HCT116 (cell line): ENCODE measurements at regions not wholly inside any gene's neighbourhood (a gene's known extent, or its start where the extent isn't known, plus 50 kb on each side); places are given as distances from the start of the nearest gene placed in this dataset.

Experiments
- CTCF ChIP-seq, 3 experiments: fragments of 200-600 bp in 1 of 3; sonication (generic) in 1 of 3; IDR thresholded peaks in 2 of 3; conservative IDR thresholded peaks in 1 of 3; 2 replicates each; pipeline ENCODE4 v1.5.1; 2012 to 2017; ENCODE audit warnings: low read depth in 2 of 3, low read length in 2 of 3, antibody characterized with exemption in 1 of 3, borderline replicate concordance in 1 of 3, control low read depth in 1 of 3, mild to moderate bottlenecking in 1 of 3, mixed read lengths in 1 of 3, mixed run types in 1 of 3, moderate library complexity in 1 of 3; ENCODE audit not compliant: insufficient read depth in 1 of 3
- EZH2 ChIP-seq: fragments of 200-600 bp; sonication (generic); IDR thresholded peaks from 2 replicates; pipeline ENCODE4 v1.6.1; 2017; ENCODE audit warnings: antibody characterized with exemption, mixed run types
- EZH2phosphoT487 ChIP-seq: fragments of 200-600 bp; IDR thresholded peaks from 2 replicates; pipeline ENCODE4 v1.6.1; 2018; ENCODE audit warnings: antibody characterized with exemption, borderline replicate concordance
- POLR2A ChIP-seq: IDR thresholded peaks from 2 replicates; pipeline ENCODE4 v1.7.0; 2011; ENCODE audit warnings: borderline replicate concordance; ENCODE audit not compliant: insufficient read depth, insufficient read length; ENCODE audit errors: extremely low read depth
- REST ChIP-seq: IDR thresholded peaks from 2 replicates; pipeline ENCODE4 v1.6.1; 2012; ENCODE audit warnings: low read depth

- no peak for TF ChIP-seq CTCF (IDR thresholded peaks at IDR 0.05 in 2 of 3, conservative IDR thresholded peaks at IDR 0.05 in 1 of 3; ENCODE audit: borderline replicate concordance in 1 of 3, insufficient read depth in 1 of 3, low read depth in 2 of 3, low read length in 2 of 3)
- no peak for TF ChIP-seq POLR2A
- TF ChIP-seq REST, result no peak
- no peak for TF ChIP-seq EZH2phosphoT487
- no peak for TF ChIP-seq EZH2
These were observed 592.1 kb upstream of the CDH2 start for GRCh38 chr18:28768791-28769768.
